ENCODE measurements at regions not wholly inside any gene's neighbourhood (a gene's known extent, or its start where the extent isn't known, plus 50 kb on each side); places are given as distances from the start of the nearest gene placed in this dataset.

- TF ChIP-seq POLR2A (IDR thresholded peaks at IDR 0.05) (no peak), CTCF (IDR thresholded peaks at IDR 0.05) (no peak)
These were observed 121.3 kb downstream of the C12orf75 start for GRCh38 chr12:105451798-105452197.
